ENCODE measurements at regions not wholly inside any gene's neighbourhood (a gene's known extent, or its start where the extent isn't known, plus 50 kb on each side); places are given as distances from the start of the nearest gene placed in this dataset.

GRCh38 chr3:24715171-24715792 is 220.6 kb upstream of the THRB start:
- TF ChIP-seq CTCF (IDR thresholded peaks at IDR 0.05; ENCODE audit: insufficient read depth, low read length, missing control alignments) = no peak
- CTCF ChIA-PET = no interaction called here
- no peak for DNase-seq (ENCODE audit: low read depth, low spot score)
- POLR2A ChIA-PET = no interaction called here
- H3K4me3 ChIP-seq (ENCODE audit: low read depth, low read length) = no peak overlapping the region

- H3K4me3 ChIP-seq (ENCODE audit: low read depth, low read length) = no peak overlapping the region
- ChIA-PET POLR2A (no interaction called here), CTCF (no interaction called here)
- no peak for TF ChIP-seq CTCF (IDR thresholded peaks at IDR 0.05; ENCODE audit: insufficient read depth, low read length, missing control alignments)
- no peak for DNase-seq (ENCODE audit: low read depth, low spot score)
Observed at GRCh38 chr3:24722087-24722486, 227.4 kb upstream of the THRB start.

GRCh38 chr3:24725514-24726255 is 231.0 kb upstream of the THRB start:
- DNase-seq (ENCODE audit: low read depth, low spot score) = no peak
- ChIA-PET POLR2A (no interaction called here), CTCF (no interaction called here)
- H3K4me3 ChIP-seq (ENCODE audit: low read depth, low read length) = no peak overlapping the region
- TF ChIP-seq CTCF (IDR thresholded peaks at IDR 0.05; ENCODE audit: insufficient read depth, low read length, missing control alignments) = no peak

GRCh38 chr3:24726423-24726822 is 231.8 kb upstream of the THRB start:
- no peak for DNase-seq (ENCODE audit: low read depth, low spot score)
- TF ChIP-seq CTCF (IDR thresholded peaks at IDR 0.05; ENCODE audit: insufficient read depth, low read length, missing control alignments) = no peak
- ChIA-PET POLR2A (no interaction called here), CTCF (no interaction called here)
- no peak overlapping the region for H3K4me3 ChIP-seq (ENCODE audit: low read depth, low read length)

GRCh38 chr3:24730173-24730572 is 235.5 kb upstream of the THRB start:
- no peak overlapping the region for H3K4me3 ChIP-seq (ENCODE audit: low read depth, low read length)
- POLR2A ChIA-PET = no interaction called here
- CTCF ChIA-PET = no interaction called here
- no peak for TF ChIP-seq CTCF (IDR thresholded peaks at IDR 0.05; ENCODE audit: insufficient read depth, low read length, missing control alignments)
- DNase-seq (ENCODE audit: low read depth, low spot score) = no peak

GRCh38 chr3:24734019-24734418 is 239.4 kb upstream of the THRB start:
- TF ChIP-seq CTCF (IDR thresholded peaks at IDR 0.05; ENCODE audit: insufficient read depth, low read length, missing control alignments) = no peak
- DNase-seq (ENCODE audit: low read depth, low spot score) = no peak
- CTCF ChIA-PET = no interaction called here
- H3K4me3 ChIP-seq (ENCODE audit: low read depth, low read length) = no peak overlapping the region
- POLR2A ChIA-PET = no interaction called here

All from AG04449 (cell line).